ENCODE measurements at regions not wholly inside any gene's neighbourhood (a gene's known extent, or its start where the extent isn't known, plus 50 kb on each side); places are given as distances from the start of the nearest gene placed in this dataset.

- DNase-seq, result no peak
Measured at GRCh38 chr7:22657479-22657878, 69.5 kb upstream of the IL6 start.

GRCh38 chr7:22655781-22656180, 71.2 kb upstream of the IL6 start:
- DNase-seq, result no peak

- DNase-seq, result no peak
Measured at GRCh38 chr7:22654831-22655230, 72.2 kb upstream of the IL6 start.

DNA sequence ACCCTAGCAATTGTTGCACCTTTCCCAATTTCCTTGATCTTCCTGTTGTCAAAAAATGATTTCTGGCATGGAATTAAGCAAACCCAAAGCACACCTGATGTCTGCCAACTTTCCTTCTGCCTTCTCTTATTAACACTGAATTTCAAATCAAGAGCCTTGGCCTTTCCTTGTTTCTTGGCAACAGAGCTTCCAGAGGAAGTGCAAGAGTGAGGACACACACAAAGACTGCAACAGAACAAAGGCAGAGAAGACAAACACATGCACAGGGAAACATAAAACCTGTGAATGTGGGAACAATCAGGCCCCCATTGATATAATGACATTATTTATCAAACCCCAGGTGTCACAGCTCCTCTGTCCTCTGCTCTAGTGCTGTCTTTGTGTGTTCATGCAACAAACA, 73.0 kb upstream of the IL6 start:
- DNase-seq, result no peak

GRCh38 chr7:22651534-22652243, 75.3 kb upstream of the IL6 start:
- no peak for DNase-seq

DNA sequence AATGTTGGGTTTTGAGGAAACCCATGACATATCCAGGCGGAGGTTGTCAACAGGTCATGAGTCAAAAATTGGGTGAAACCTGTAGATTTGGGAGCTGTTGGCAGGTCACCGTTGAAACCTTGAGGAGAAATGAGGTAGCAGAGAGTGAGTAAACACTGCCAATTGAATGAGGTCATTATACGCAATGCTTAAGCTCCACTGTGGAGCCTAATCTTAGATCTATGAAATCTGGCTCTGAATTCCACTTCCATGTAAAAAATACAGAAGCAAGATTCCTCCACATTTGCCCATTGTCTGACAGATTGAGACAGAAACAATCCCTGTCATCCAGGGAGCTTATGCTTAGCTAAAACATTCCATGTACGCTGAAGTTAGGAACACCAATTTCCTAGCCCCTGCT, 76.0 kb upstream of the IL6 start:
- DNase-seq, result no peak

GRCh38 chr7:22649686-22650085, 77.3 kb upstream of the IL6 start:
- no peak for DNase-seq

DNA sequence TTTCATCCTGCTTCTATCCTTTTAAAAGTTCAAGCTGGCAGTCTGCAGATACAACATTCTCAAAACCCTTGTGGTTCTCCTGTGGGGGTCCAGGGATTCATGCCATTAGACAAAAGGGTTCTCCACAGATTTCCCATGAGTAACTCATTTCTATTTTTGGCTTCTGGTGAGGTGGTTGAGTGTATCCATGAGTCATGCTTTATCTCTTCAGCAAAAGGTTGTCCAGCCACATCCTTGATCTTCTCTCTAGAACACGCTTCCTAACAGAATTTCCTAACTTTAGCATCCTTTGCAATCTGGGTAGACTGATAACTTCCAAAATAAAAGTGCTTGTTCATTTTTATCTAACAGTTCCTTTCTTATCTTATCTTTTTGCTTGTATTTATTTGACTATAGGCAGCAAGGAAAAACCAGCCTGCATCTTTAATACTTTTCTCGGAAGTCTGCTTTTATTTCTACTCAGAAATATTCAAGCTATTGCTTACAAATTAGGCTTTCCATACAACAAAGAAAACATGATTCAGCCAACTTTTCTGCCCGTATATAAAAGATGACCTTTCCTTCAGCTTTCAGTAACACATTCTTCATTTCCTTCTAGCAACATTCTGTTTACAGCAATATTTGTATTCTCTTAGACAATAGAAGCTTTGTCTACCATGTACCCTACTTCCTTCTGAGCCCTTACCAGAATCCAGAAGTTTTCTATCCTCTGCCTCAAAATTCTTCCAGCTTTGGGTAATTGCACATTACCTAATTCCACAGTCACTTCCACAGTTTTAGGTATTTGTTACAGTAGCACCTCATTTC, 79.3 kb upstream of the IL6 start:
- DNase-seq, result no peak

DNA sequence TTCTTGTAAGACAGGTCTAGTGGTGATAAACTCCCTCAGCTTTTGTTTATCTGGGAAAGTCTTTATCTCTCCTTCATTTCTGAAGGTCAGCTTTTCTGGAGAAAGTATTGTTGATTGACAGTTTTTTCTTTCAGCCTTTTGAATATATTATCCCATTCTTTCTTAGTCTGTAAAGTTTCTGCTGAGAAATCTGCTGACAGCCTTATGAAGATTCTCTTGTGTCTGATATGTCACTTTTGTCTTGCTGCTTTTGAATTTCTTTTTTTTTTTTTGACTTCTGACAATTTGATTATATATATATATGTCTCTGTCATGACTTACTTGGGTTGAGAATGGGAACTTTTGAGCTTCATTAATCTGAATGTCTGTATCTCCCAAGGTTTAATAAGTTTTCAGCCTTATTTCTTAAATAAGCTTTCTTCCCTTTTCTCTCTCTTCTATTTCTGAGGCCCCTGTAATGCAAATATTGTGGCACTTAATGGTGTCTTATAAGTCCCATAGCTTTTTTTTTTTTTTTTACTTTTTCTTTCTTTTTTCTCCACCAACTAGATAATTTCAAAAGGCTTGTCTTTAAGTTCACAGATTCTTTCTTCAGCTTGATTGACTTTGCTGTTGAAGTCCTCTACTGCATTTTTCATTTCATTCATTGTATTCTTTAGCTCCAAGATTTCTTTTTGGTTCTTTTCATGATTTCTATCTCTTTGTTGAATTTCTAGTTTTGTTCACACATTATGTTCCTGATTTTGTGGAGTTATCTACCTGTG, 81.4 kb upstream of the IL6 start:
- no peak for DNase-seq

GRCh38 chr7:22642454-22642853, 84.5 kb upstream of the IL6 start:
- no peak for DNase-seq

DNA sequence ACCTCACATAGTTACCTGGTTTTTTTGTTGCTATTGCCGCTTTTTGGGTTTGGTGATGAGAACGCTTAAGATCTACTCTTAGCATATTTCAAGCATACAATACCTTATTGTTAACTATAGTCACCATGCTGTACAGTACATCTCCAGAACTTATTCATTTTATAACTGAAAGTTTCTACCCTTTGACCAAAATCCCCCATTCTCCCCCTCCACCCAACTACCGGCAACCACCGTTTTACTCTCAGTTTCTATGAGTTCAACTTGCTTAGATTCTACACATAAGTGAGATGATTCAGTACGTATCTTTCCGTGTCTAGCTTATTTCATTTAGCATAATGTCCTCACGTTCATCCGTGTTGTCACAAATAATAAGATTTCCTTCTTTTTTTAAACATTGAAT, 86.7 kb upstream of the IL6 start:
- no peak for DNase-seq

GRCh38 chr7:22639396-22639795, 87.6 kb upstream of the IL6 start:
- no peak for DNase-seq

DNA sequence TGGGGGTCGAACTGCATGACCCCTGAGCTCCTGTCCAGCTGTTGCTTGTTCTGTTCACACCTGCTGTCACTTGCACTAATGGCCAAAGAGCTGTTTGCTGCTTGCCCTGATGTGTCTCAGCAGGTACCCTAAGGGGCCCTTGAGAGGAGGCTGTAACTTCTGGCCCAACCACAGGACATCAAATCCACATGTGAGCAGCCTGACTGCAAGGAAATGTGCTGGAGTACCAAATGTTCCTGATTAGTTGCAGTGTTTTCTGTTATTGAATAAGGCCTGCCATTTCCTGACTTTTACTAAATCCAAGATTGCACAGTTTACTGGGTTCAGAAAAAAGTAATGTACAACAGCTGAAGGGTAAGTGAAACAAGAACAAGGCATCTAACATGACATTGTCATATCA, 91.7 kb upstream of the IL6 start:
- no peak for DNase-seq

DNA sequence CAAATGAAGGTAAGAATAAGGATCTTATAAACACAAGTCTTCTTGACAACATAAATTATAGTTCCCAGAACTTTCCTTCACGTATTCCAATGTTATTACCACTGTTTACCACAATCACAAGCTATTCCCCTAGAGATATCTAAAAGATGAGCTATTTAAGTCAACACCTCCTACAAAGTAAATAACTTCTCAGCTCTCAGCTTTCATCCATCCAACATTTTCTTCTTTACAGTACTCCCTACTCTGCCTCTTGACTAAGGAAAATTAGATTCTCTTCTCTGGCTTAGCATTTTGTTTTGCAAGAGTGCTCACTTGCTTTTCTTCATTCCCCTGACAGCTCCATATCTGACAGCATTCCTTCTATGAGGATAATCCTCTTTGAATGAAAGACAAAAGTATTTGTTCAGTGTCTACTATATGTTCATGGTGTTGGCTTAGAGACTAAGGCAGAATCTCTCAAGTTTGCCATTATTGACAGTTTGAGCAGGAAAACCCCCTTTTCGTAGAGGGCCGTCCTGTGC, 93.0 kb upstream of the IL6 start:
- no peak for DNase-seq

DNA sequence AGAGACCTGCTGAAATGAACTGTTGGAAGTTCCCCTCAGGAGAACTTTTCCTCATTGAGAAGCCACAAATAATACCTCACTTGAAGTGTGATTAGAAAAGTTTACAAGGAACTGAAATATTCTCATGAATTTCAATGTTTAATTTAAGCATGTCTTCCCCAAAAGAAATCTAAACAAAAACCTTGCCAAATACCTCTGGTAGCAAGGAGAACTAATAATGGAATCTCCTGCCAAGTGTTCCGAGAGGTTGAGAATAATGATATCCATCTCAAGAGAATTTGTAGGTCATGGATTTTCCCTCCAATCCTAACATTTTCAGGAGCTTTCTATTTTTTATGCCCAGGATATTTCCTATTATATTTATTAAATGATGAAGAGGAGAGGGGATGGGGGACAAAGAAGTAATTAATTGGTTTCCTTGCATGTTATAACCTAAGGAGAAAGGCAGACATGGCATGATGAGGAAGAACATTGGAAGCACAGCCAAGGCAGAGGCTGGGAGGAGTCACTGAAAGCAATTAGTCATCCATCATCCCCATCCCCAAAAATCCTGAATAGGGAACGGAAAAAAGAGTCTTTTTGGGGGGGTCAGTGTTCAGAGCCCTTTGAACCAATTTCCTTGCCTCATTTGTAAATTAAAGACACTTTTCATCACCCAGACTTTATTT, 93.6 kb upstream of the IL6 start:
- no peak for DNase-seq

DNA sequence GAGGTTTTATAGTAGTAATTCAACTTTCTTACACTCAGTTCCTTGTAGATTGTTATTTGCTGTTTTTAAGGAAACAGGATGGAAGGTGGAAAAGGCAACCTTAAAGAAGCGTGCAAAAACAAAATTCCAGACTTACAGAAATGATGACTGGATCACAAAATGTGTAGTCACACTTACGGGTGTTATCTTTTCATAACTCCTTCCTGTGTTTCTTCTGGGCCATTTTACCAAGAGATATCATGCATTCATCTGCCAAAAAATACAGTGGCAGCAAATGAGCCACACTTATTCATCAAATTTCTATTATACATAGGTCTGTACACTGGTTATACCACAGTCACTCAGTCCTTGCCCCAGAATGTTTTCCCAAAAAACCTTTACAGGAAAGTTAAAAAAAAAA, 94.3 kb upstream of the IL6 start:
- DNase-seq, result no peak

- DNase-seq, result no peak
Measured at GRCh38 chr7:22631730-22632129, 95.3 kb upstream of the IL6 start.

GRCh38 chr7:22630069-22630468, 96.9 kb upstream of the IL6 start:
- DNase-seq, result no peak

DNA sequence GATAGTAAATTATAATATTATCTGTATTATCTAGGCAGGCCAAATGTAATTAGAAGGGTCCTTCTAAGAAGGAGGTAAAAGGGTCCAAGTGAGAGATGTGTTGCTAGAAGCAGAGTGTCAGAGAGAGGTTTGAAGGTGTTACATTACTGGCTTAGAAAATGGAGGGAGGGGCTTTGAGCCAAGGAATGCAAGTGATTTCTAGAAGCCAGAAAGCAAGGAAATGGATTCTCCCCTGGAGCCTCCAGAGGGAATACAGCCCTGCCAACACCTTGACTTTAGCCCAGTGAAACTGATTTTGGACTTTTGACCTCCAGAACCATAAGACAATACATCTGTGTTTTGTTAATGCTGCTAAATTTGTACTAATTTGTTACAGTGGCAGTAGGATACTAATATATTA, 97.9 kb upstream of the IL6 start:
- DNase-seq, result no peak

DNA sequence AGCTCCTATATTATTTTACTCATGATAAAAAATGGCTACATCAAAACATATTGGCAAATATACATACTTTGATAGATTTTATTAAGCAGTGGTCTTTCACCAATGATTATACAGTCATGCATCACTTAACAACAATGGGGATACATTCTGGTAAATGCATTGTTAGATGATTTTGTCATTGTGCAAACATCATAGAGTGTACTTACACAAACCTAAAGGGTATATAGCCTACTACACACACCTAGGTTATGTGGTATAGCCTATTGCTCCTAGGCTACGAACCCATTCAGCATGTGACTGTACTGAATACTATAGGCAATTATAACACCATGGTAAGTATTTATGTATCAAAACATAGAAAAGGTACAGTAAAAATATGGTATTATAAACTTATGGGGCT, 98.9 kb upstream of the IL6 start:
- DNase-seq, result no peak

DNA sequence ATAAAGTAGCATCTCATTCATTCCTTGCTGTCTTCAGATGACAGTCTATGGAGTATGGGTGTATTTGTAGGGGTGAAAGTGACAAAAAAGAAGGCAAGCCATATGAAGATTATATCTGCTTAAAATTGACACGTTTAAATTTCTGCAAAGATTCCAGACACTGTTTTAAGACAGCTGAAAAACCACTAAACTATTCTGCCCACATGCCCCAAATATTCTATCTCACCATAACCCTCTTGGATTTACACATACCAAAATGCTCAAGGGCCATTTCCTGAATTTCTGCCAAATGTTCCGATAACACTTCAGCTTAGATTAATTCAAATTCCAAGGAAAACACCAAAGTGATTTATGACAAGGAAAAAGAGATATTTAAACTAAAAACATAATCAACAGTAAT, 99.9 kb upstream of the IL6 start:
- DNase-seq, result peak; percentile 30

GRCh38 chr7:22625251-22625650, 101.7 kb upstream of the IL6 start:
- no peak for DNase-seq

Measured in renal pelvis (tissue), 1 donor.